Ishikawa (cell line): ENCODE measurements at regions not wholly inside any gene's neighbourhood (a gene's known extent, or its start where the extent isn't known, plus 50 kb on each side); places are given as distances from the start of the nearest gene placed in this dataset.

Source experiments
- CEBPB ChIP-seq: IDR thresholded peaks from 2 replicates; pipeline ENCODE4 v1.6.1; 2012
- CREB1 ChIP-seq: IDR thresholded peaks from 2 replicates; pipeline ENCODE4 v1.6.1; 2012; ENCODE audit warnings: low read depth
- EGR1 ChIP-seq: IDR thresholded peaks from 2 replicates; pipeline ENCODE4 v1.6.1; 2012
- EP300 ChIP-seq: IDR thresholded peaks from 2 replicates; pipeline ENCODE4 v1.6.1; 2012; ENCODE audit warnings: borderline replicate concordance
- FOXM1 ChIP-seq: IDR thresholded peaks from 2 replicates; pipeline ENCODE4 v1.6.1; 2012; ENCODE audit warnings: low read depth, borderline replicate concordance
- MAX ChIP-seq: IDR thresholded peaks from 2 replicates; pipeline ENCODE4 v1.6.1; 2012
- NFIC ChIP-seq: IDR thresholded peaks from 2 replicates; pipeline ENCODE4 v1.6.1; 2012
- RAD21 ChIP-seq: IDR thresholded peaks from 2 replicates; pipeline ENCODE4 v1.6.1; 2012; ENCODE audit warnings: low read depth
- REST ChIP-seq: IDR thresholded peaks from 2 replicates; pipeline ENCODE4 v1.6.1; 2012; ENCODE audit warnings: low read depth, mild to moderate bottlenecking
- TAF1 ChIP-seq: IDR thresholded peaks from 2 replicates; pipeline ENCODE4 v1.6.1; 2012; ENCODE audit warnings: low read depth, mild to moderate bottlenecking
- TCF12 ChIP-seq: IDR thresholded peaks from 2 replicates; pipeline ENCODE4 v1.6.1; 2012; ENCODE audit warnings: low read depth
- TEAD4 ChIP-seq: IDR thresholded peaks from 2 replicates; pipeline ENCODE4 v1.6.1; 2012
- USF1 ChIP-seq: IDR thresholded peaks from 2 replicates; pipeline ENCODE4 v1.6.1; 2012
- YY1 ChIP-seq: IDR thresholded peaks from 2 replicates; pipeline ENCODE4 v1.6.1; 2012; ENCODE audit warnings: low read depth
- ZBTB7A ChIP-seq: IDR thresholded peaks from 2 replicates; pipeline ENCODE4 v1.6.1; 2012; ENCODE audit warnings: low read depth

- TF ChIP-seq TAF1 (no peak), RAD21 (no peak), EP300 (no peak), MAX (no peak), TCF12 (no peak), EGR1 (no peak), ZBTB7A (no peak), NFIC (no peak), FOXM1 (no peak)
Measured at GRCh38 chrX:10855845-10856244, 235.5 kb upstream of the MID1 start.

GRCh38 chrX:10856797-10857196 is 236.4 kb upstream of the MID1 start:
- TF ChIP-seq NFIC (no peak), REST (no peak), MAX (no peak), CEBPB (no peak), TAF1 (no peak), CREB1 (no peak), RAD21 (no peak), TCF12 (no peak), EP300 (no peak), YY1 (no peak), ZBTB7A (no peak), TEAD4 (no peak), EGR1 (no peak), FOXM1 (no peak), USF1 (no peak)

- TF ChIP-seq MAX (no peak), USF1 (no peak), NFIC (no peak), TCF12 (no peak), EGR1 (no peak), CREB1 (no peak), FOXM1 (no peak), EP300 (no peak), CEBPB (no peak)
Measured at GRCh38 chrX:10859353-10859752, 239.0 kb upstream of the MID1 start.

GRCh38 chrX:10875995-10876394 is 235.1 kb upstream of the HCCS start:
- TF ChIP-seq CREB1 (no peak), MAX (no peak), YY1 (no peak), FOXM1 (no peak), EP300 (no peak), REST (no peak), CEBPB (no peak), RAD21 (no peak), TEAD4 (no peak), TCF12 (no peak), ZBTB7A (no peak)

GRCh38 chrX:10882484-10882883 is 228.6 kb upstream of the HCCS start:
- TF ChIP-seq TAF1, result no peak
- no peak for TF ChIP-seq MAX
- no peak for TF ChIP-seq FOXM1

- TF ChIP-seq CEBPB, result no peak
- no peak for TF ChIP-seq EGR1
- TF ChIP-seq MAX, result no peak
- no peak for TF ChIP-seq FOXM1
- TF ChIP-seq ZBTB7A, result no peak
- TF ChIP-seq YY1, result no peak
- no peak for TF ChIP-seq USF1
- no peak for TF ChIP-seq RAD21
- TF ChIP-seq TAF1, result no peak
- no peak for TF ChIP-seq REST
Measured at GRCh38 chrX:10884246-10884645, 226.9 kb upstream of the HCCS start.
